Activated CD4-positive, alpha-beta T cell treated with anti-CD3 and anti-CD28 coated beads for 1 hour (primary cell): ENCODE measurements at regions not wholly inside any gene's neighbourhood (a gene's known extent, or its start where the extent isn't known, plus 50 kb on each side); places are given as distances from the start of the nearest gene placed in this dataset.
A peak's percentile ranks its signal among the peaks of the same experiment; 100 is the strongest.
"Not testable (repeated sequence)": the region's sequence is repeated elsewhere in the genome, so short reads cannot be mapped to it uniquely, and the experiment has no call there.

Experiments used
- DNase-seq: peaks from one replicate; pipeline ENCODE4 v3.0.0-alpha.2; 2020

DNA sequence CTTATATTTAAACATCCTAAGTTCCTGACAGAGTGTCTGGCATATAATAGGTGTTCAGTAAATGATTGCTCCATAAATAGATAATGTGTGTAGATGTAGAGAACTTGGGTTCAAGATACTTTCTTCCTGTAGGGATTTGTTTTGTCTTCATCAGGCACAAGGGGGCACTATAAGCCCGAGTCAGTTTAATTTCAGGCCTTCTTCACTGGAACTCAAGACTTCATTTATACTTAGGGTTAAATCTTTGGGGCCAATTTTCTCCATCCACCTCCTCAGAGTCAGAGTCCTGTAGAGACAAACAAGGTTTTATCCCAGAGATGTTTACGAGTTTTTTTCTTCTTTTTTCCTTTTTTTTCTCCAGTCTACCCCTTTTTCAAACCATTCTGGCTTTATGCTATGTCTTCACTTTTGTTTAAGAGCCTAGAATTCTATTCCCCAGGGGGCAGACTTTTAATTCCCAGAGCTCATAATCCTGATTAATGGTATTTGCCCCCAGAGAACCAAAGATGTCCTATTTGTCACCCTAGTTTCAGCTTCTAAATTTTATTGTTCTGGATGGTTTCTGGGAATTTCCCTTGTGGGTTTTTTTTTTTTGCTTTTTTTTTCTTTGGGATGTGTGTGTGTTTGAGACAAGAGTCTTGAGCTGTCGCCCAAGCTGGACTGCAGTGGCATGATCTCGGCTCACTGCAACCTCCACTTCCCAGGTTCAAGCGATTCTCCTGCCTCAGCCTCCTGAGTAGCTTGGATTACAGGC is 88.4 kb downstream of the HFE start:
- no peak for DNase-seq

- DNase-seq: no peak
Observed at GRCh38 chr6:26179675-26180074, 92.4 kb downstream of the HFE start.

DNA sequence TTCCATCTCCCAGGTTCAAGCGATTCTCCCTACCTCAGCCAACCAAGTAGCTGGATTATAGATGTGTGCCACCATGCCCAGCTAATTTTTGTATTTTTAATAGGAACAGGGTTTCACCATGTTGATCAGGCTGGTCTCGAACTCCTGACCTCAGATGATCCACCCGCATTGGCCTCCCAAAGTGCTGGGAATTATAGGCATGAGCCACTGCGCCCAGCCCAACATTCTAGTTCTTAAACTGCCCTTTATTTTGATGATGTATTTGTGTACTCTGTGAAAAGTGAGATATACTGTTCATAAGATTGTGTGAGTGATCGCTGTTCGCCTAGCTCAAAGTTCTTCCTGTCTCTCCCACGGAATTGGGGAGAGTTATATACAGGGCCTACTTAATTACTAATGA is 93.1 kb downstream of the HFE start:
- no peak for DNase-seq

DNA sequence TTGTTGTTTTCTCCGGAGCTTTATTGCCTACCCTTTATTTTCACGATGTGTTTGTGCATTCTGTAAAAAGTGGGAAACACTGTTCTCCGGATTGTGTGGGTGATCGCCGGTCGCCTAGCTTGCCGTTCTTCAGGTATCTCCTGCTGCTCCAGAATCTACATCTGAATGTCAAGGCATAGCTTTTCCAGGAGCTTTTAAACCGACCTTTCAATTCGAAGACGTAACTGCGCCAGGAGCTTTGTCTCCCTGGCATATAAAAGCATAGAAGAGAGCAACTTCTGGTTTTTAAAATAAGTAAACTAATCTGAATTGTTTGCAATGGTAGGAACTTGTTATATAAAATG is 96.0 kb downstream of the HFE start:
- DNase-seq: no peak

DNA sequence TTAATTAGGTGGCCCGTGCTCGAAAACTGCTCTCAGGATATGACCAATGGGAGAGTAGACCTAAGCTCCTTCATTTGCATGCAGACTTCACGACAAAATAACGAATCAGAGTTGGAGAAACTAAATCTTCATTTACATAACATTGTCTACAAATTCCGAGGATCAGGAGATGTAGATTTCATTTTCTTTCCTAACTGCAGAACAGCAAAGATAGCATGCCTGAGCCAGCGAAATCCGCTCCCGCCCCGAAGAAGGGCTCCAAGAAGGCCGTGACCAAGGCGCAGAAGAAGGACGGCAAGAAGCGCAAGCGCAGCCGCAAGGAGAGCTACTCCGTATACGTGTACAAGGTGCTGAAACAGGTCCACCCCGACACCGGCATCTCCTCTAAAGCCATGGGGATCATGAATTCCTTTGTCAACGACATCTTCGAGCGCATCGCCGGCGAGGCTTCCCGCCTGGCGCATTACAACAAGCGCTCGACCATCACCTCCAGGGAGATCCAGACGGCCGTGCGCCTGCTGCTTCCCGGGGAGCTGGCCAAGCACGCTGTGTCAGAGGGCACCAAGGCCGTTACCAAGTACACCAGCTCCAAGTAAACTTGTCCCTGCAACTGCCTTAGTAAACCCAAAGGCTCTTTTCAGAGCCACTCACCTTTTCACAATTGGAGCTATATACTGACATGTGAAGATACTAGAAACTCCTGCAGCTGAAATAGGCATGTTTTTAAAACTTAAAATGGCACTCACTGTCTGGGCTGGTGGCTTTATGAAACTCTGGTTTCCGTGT is 96.5 kb downstream of the HFE start:
- peak; percentile 38 for DNase-seq

DNA sequence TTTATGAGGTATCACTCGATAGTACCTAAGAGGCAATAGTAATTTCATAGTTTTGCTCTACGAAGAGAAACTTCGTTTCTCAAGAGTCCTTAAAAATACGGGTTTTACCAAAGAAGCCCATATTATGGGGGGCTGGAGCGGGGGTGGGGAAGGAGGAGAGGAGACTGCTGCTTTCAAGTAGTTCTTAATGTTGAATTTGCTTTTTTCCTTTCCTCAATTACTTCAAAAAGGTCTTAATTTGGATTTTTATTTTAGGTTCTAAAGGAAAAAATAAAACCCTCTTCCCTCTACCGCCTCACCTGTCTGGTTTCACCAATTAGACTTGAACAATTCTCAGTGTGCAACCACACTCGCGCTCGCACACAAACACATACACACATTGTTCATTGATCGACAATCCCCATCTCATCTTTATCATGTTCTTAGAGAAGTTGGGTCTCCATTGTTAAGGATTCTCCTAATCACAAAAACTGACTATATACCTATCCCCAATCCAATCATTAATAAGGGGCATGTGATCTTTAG is 97.2 kb downstream of the HFE start:
- no peak for DNase-seq

- no peak for DNase-seq
Observed at GRCh38 chr6:26185004-26185403, 97.8 kb downstream of the HFE start.

DNA sequence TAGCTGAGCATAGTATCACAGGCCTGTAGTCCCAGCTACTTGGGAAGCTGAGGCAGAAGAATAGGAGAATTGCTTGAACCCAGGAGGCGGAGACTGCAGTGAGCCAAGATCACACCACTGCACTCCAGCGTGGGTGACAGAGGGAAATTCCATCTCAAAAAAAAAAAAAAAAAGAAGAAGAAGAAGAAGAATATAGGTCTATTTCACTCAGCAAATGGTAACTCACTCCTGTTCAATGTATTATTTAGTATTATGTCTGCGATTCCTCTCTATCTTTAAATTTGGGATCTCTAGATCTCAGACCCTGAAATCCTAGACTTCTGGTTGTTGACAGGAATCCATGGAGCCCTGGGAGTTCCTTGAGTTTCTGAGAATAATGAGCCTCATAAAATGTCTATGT is 98.6 kb downstream of the HFE start:
- no peak for DNase-seq

DNA sequence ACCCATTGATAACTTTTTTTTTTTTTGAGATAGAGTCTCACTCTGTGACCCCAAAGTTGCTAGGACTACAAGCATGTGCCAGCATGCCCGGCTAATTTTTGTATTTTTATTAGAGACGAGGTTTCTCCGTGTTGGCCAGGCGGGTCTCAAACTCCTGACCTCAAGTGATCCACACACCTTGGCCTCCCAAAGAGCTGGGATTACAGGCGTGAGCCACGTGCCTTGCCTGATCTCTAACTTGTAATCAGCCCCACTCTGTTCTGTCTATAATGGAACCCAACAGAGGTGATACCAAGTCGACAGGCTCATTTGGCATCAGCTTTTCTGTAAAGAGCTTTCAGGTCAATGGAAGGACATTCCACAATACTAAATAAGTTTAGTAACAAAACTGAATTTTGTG is 99.4 kb downstream of the HFE start:
- no peak for DNase-seq

DNA sequence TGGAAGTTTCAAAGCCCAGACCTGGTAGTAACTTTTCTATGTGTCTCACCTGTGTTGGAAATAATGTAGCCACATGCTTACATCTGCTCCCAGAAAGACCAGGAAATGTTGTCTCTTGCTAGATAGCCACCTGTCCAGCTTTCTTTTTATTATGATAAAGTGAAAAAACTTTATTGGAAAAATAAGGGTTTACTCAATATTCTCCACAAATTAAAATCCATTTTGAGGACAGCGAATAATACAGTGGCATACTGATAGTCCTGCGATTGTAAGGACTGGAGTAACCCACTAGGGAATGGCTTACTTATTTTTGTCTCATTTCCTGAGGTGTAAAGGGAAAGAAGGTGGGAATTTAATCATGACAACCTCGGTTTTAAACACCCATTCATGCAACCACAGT is 100.1 kb downstream of the HFE start:
- DNase-seq: no peak

DNA sequence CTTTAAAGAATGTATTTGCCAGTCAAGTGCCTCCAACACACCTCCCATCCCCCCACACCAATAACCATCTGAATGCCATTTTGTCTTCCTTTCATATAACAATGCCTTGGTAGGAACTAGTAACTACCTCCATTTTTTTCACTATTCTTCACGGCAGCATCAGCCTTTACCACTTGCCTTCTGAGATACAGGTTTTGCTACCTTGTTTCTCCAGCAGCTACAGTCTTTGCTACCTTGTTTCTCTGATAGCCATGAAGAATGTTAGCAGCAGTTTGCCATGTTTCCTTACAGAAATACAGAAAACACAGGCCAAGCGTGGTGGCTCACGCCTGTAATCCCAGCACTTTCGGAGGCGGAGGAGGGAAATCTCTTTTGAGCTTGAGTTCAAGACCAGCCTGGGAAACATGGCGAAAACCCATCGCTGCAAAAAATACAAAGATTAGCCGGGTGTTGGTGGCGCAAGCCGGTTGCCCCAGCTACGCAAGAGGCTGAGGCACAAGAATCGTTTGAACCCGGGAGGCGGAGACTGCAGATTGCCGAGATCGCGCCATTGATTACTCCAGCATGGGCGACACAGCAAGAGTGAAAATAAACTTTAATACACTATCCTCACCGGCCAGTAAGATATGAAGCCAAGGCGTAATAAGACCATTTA is 100.9 kb downstream of the HFE start:
- no peak for DNase-seq

DNA sequence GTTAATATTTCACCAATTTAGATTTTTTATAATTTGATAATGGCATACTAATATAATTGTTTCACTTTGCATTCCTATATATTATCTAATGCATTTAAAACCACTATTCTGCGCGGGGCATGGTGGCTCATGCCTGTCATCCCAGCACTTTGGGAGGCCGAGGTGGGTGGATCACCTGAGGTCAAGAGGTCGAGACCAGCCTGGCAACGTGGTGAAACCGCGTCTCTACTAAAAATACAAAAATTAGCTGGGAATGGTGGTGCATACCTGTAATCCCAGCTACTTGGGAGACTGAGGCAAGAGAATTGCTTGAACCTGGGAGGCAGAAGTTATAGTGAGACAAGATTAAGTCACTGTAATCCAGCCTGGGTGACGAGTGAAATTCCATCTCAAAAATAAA is 104.3 kb downstream of the HFE start:
- not testable (repeated sequence) for DNase-seq

GRCh38 chr6:26193467-26194328 is 106.5 kb downstream of the HFE start:
- DNase-seq: no peak

DNA sequence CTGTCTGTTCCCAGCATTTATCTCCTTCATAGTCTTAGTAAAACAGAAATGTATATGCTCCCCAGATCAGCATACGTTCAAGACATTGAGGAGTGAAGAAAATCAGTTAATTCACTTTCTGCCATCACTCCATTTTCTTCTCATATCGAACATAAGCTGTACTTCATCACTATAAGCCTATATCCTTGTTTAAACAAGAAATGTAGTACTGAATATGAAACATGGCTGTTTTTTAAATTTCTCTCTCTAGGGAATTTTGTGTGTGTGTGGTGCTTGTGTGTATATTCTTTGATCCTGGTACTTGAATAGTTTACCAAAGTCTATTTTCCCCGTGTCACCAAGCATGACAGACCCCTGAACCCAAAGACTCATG is 107.1 kb downstream of the HFE start:
- no peak for DNase-seq

GRCh38 chr6:26194816-26195375 is 107.7 kb downstream of the HFE start:
- no peak for DNase-seq

DNA sequence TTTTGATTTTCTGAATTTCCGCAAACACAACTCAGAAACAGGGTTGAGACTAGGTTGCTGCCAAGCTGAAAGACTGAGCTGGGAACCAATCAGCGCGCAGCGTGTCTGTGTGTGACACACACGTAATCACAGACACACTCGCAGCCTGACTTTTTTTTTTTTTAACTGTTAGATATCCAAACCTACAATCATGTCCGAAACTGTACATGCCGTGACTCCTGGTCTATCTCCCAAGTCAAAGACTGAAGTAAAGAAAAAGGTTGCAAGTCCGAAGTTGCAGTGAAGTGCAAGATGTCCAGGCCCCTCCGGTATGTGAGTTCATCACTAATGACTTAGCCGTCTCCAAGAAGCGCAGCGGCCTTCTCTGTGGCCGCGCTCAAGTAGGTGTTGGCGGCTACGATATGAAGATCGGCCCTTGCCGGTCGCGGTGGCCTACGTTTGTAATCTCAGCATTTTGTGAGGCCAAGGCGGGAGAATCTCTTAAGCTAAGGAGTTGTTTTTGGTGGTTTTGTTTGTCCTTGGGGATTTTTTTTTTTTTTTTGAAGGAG is 108.2 kb downstream of the HFE start:
- DNase-seq: peak; percentile 73

- DNase-seq: no peak
Observed at GRCh38 chr6:26195924-26196845, 109.0 kb downstream of the HFE start.

GRCh38 chr6:26196846-26197635 is 109.8 kb downstream of the HFE start:
- peak; percentile 68 for DNase-seq

DNA sequence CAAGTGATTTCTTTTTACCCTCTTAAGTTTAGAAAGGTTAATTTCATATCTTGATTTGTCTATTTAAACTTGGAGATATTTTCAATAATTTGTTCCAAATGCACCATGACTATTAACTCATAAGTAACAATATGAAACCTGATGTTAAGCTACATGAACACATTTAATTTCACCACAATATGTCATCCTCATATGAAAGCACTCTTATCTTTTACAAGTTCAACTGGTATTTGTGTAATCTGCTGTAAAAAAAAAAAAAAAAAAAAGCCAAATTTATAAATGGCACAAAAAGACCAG is 110.4 kb downstream of the HFE start:
- no peak for DNase-seq

DNA sequence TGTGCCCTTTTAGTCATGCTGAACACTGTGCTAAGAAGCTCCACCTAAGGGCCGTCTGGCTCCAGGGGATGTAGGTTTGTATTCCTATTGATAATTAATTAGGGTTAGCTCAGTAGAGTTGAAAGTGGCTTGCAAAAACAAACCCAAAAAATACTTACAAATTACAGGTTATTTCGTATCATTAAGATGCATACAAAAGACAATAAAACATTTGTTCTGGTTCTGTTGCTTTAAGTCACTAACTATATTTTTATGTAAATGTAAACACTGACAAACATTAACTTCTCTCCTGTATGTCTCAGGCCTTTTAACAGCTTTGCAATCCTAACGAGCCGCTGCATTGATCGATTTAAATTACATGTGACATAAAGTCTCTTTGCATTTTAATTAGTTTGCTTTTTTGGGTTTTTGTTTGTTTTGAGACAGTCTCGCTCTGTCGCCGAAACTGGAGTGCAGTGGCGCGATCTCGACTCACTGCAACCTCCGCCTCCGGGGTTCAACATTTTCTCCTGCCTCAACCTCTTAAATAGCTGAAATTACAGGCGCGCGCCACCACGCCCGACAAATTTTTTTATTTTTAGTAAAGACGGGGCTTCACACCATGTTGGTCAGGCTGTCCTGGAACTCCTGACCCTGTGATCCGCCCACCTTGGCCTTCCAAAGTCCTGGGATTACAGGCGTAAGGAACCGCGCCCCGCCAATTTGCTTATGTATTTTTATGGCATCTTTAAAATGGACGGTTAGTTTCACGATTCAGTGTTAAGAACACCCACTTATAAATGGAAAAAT is 110.9 kb downstream of the HFE start:
- DNase-seq: no peak
